DMS153 treated with DMSO at 0.1 percent for 48 hours (cell line): ENCODE measurements at regions not wholly inside any gene's neighbourhood (a gene's known extent, or its start where the extent isn't known, plus 50 kb on each side); places are given as distances from the start of the nearest gene placed in this dataset.

Source experiments
- DNase-seq: peaks from one replicate; lab custom pipeline; 2025; ENCODE audit not compliant: unreplicated experiment; lab: John Stamatoyannopoulos, UW

DNA sequence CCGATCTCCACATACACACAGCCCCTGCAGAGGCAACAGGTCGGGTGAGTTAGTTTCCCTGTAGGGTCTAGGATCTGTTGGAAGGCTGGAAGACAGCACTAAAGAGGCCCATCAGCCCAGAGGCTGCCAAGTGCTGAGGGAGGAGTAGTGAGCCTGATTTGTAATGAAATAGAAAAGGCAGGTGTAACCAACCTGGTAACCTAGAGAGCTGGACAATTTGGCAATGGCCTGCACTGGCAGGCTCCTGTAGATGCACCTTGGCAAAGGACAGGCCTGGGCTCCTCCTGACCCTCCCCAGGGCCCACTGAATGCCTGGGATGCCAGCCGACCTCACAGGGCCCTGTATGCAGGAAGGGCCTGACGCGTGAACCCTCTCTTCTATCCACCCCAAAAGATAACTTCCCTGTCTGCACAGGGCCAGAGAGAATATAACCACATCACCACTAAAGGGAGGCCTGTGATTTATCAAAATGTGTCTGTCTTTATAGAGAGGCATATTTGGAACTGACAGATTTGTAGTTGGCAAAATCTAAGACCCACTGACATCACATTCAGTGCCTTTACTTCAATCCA lies 225.1 kb upstream of the CHRNA7 start:
- DNase-seq = no peak

DNA sequence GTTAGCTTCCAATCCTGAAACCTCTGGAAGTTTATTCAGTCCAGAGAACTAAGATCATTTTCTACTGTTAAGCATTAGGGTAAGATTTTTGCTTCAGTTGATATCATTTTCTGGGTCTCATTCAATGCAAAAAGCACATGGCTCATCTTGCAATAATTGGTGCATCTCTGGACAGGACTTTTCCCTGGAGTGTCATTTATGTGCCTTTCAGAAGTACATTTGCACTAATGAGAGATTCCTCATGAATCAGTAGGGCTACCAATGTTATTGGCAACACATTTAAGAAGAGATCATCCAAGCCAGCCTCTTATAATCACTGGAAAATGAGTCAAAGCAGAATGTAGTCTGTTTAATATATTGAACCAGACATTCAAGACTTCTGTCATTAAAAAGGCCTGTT lies 224.2 kb upstream of the CHRNA7 start:
- DNase-seq = no peak

DNA sequence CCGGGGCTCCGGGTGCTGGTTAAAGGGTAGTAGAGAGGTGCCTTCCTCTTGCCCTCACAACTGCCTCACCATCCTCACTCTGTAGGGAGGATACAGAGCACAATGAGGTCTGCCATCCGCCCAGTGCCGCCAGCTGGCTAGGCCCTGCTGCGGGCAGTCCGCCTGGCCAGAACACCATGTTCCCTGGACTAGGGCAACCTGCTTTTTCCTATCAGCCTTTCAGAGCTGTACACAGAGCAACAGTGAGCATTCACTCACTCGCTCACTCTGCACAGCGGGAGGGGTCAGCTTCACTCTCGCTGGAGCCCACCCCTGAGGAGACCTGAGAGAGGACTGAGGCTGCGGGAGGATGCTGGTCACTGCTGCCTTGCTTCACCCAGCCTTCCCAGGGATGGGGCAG lies 218.7 kb upstream of the CHRNA7 start:
- DNase-seq = no peak

DNA sequence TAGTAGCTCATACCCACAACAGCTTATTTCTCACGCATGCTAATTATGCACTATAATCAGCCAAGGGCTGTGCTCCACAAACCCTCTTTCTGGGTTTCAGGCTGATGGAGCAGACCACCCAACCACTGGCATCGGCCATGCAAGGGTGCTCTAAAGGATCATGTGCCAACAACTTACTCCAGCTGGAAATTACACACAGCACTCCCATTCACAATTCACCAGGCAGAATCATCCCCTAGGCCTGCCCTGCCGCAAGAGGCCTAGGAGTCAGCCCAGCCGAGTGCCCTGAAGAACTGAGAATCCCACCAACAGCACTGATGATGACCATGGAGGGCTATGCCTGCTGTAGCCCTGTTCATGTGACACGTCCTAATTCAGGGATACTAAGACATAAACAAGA lies 216.2 kb upstream of the CHRNA7 start:
- no peak for DNase-seq

DNA sequence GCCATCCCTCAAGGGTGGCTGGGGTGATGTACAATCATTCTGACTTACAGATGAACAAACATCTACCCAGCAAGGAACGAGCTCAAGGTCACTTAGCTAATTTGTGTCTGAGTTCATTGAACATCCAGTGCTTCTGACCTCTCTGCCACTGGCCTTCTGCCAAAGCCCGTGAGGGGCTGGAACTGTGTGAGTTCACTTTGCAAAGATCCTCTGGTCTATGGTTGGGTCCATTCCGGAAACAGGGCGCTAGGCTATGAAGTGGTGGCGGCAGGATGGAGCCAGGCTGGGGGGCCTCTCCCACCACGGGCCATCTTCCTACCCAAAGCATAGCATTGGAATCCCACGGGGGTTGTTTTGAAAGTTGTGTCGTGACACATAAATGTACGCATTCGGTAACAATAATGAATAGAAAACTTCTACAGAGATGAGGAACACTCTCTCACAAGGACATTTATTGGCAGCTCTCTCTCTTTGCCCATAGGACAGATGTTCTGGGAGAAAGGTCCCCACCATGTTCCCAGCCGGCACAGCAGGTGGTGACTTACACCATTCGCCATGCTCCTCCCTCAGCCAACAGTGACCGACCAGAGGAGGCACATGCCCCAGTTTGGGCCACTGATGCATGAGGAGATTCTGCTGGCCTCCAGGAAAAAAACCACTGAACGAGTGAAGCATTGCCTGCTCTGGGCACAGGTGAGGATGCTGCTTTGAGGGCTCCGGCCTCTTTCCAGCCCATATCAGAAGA lies 214.7 kb upstream of the CHRNA7 start:
- DNase-seq = no peak

DNA sequence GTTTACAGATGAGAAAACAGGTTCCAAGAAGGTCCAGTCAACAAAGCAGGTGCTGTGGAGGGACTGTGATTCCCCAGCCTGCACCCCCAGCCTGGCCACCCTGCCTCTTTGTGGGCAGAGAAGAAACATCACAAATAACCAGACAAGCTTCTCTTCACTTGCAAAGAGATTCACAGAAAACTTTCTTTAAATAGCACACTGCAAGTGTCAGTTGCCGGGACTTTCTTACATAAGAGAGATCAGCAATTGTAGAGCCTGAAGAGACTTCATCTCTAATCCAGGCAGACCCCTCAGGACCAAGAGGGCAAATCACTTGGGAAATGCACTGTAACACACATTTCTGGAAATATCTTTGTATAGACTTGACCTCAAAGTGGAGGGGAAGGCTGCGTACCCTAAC lies 207.9 kb upstream of the CHRNA7 start:
- DNase-seq = no peak

DNA sequence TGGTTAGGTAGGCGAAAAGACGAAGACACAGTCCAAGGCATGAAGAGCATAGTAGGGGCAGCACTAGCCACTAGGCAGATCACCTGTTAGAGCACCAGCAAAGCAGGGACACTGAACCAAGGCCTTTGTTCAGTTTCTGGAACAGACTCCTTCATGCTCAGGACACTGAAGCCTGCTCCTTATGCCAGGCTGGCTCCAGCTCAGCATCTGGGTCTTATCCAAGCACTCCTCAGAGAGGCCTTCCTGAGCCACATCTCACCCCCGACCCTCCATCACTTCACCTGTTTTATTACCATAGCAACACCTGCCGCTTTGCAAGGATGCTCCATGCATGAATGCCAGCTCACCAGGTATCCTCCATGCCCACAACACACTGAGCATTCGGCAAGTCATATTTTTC lies 206.3 kb upstream of the CHRNA7 start:
- no peak for DNase-seq

DNA sequence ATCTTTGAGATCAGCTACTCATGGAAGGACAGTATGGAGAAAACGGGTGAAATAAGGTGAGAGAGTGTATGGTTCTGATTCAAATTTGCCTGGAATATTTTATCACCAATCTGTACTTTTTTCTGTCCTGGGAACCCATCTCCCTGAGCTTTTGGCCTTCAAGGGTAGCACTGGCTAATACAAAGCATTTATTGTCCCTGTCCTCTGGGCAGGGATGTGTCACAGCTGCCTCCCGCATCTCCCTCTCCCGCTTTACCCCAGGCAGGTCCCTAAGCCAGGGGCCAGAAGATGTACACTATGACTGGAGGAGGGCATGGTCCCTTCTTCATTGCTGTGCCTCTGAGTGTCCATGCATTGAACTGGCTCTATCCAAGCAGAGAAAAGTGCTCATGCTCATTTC lies 201.7 kb upstream of the CHRNA7 start:
- DNase-seq = no peak

DNA sequence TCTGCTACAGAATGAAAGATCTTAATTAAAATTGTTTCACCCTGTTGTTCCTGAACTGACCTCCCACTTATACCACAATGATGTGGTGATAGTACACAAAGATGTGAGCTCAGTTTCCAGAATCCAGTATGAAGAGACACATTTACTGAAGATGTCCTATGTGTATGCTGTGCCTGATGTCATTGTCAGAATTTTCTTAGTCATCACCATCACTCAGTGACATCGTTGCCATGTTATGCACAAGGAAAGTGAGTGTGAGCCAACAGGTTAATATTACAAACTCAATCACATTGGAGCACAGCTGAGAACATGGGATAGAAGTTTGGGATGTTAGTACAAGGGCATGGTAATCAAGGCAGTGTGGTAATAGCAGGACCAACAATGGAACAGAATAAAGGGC lies 199.7 kb upstream of the CHRNA7 start:
- no peak for DNase-seq

DNA sequence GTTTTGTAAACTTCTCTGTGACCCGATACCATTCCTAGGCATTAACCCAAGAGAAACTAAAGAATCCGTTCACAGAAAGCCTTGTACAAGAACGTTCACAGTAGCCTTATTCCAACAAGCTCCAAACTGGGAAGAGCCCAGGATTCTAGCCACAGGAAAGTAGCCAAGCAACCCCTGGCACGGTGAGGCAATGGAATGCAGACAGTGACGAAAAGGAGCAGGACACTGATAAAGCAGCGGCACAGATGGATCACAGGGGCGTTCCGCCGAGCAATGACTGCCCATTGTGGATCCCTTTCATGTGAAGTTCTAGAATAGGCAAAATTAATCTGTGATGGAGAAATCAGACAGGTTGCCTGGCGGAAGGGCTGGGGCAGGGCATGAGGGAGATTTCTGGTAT lies 198.7 kb upstream of the CHRNA7 start:
- no peak for DNase-seq

DNA sequence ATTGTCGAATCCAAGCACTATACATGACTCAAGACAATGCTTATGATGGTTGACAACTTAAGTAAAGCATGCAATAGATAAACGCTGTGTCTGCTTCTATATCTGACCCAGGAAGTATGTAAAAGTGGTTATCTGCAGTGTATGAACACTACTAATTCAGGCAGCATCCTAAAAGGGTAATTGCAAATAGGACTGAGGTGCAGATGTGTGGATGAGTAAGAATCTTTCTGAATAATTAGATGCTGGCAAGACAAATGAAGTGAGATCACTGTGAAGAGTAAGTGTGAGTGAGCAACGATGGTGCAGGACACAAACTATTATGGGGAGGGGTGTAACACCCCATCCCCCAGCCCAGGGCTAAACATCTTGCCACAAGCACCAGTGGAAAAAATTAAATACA lies 195.7 kb upstream of the CHRNA7 start:
- no peak for DNase-seq

DNA sequence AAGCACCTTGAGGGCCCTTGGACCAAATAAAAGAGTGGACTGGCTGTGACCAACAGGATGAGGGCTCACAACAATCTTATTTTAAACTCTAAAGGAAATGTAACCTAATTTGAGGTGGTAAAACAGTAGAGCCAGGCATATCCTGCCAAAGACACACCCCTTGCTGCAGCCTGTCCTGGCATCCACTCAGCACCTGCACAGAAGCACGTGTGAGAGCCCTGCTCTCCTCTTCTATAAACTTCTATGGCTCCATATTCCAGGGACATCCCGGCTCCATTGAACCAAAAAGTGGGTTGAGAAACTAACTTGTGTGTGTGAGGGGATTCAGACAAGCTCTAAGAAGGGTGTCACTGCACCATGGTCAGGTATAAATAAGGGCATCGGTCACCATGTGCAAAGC lies 190.9 kb upstream of the CHRNA7 start:
- DNase-seq = no peak

DNA sequence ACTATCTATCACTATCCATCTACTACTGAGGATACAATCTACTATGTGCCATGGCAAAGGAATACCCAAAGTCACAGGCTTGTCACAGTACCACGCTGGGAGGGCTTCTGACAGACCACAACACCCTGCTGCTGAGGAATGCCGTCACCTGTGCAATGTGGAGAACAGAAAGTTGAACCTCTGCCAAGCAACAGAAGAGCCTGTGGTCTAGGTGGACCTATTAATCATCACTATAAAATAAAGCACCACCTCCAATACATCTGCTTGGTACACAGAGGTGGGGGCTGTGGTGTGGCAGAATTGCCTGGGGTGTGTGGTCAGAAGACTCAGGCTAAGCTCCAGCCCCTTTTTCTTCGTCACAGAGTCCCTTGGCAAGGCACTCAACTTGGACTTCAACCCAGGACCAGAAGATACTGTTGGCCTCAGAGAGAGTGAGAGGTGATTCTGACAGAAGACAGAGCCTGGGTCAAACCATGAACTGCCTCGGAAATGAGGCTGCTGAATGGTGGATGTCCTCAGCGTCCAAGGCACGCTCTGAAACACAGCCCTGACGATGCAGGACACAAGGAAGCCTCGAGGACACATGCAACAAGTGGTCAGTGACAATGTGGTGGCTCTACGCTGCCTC lies 189.4 kb upstream of the CHRNA7 start:
- no peak for DNase-seq

DNA sequence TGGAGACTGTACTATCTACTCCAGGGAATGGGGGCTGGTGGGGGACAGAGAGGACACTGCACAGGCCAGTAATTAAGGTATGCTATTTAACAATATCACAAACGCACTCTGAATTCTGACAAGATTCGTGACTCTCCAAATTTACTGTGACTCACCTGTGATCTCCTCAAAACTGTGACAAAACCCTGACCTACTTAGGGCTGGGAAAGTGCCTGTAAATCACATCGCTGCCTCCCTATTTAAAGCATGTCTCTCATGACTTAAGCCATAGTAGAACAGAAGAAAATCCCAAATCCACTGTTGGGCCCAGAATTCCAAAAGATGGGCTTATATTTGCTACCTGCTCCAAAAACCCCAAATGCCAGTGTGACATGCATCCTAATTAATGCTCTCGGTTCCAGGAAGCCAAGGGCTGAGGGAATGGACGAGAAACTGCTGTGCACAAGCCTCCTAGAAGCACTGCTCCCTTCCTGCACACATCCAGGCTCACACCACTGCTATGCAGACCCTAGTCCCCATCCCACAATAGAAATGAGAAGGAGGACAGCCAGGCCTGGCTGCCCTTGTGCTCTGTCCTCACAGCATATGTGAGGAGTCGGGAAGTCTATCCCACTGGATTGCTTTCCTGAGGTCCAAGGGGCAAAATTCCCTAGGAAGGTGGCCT lies 187.7 kb upstream of the CHRNA7 start:
- no peak for DNase-seq

DNA sequence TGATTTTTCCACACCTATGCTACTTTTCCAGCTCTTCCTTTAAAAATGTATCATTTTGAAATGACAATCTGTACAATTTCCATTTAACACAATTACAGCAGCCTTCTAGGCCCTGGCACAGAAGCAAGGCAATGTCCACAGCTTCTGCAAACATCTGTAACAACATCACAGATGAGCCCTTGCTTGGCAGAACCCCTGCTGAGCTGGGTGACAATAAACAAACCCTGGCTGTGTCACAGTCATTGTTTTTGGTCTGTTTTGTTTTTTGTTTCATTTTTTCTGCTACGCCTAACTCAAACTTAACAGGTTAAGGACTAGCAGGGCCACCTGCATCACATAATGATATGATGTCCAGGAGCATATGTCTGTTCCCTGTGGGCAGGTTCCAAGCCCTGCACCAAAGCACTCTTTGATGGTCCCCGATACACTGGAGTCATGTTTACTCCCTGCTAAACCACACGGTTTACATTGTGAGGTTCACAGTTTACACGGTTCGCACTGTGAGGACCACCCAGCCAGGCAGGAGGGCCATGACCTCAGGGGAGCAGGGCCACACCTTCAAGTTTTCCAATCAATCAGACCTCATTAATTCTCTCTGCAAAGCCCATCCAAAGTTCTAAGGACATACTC lies 186.8 kb upstream of the CHRNA7 start:
- no peak for DNase-seq

DNA sequence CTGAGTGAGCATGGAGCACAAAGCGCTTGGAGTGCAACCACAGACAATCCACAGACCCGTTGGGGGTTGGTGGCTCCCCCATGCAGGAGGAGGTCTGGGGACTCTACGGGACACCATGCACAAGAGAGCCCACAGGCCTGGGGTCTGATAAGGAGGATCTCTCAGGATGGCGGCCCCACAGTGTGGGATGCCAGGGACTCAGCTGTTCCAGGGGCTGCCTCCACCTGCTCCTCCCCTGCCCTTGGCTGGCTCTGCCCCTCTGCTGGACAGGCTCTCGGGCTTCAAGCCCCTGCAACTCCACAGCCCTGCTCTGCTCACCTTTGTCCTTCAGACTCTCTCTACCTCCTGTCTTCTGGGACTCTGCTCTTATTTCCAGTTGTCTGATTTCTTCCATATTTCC lies 184.5 kb upstream of the CHRNA7 start:
- no peak for DNase-seq

DNA sequence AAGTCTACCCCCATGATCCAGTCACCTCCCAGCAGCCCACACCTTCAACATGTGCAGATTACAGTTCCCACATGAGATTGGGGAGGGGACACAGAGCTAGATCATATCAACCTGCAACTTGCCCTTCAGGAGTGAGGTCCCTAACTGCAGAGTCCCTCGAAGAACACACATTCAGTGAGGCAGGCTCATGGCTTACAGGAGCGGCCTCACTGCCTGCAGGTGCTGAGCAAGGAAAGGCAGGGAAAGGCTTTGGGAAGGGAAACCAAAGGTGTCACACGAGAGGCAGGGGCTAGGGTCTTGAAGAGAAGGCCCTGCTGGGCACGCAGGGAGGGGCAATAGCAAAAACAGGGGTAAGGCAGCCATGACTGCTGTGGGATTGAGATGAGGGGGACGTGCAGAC lies 182.4 kb upstream of the CHRNA7 start:
- DNase-seq = no peak

DNA sequence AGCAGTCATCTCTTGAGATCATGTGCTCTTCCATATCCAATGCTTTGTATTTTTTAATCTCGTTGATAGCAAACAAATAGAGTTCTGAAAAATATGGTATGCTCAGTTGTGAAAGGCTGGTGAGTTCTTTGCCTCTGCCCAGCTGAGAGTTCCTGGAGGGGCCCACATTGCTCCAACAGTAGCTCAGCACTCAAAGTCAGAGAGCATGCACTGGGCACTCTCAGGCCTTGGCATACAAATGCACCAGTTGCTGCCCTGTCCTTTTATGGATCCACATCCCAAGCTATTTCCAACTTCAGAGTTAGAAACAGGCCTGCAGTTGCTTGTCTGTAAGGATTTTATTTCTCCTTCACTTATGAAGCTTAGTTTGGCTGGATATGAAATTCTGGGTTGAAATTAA lies 181.7 kb upstream of the CHRNA7 start:
- DNase-seq = no peak

DNA sequence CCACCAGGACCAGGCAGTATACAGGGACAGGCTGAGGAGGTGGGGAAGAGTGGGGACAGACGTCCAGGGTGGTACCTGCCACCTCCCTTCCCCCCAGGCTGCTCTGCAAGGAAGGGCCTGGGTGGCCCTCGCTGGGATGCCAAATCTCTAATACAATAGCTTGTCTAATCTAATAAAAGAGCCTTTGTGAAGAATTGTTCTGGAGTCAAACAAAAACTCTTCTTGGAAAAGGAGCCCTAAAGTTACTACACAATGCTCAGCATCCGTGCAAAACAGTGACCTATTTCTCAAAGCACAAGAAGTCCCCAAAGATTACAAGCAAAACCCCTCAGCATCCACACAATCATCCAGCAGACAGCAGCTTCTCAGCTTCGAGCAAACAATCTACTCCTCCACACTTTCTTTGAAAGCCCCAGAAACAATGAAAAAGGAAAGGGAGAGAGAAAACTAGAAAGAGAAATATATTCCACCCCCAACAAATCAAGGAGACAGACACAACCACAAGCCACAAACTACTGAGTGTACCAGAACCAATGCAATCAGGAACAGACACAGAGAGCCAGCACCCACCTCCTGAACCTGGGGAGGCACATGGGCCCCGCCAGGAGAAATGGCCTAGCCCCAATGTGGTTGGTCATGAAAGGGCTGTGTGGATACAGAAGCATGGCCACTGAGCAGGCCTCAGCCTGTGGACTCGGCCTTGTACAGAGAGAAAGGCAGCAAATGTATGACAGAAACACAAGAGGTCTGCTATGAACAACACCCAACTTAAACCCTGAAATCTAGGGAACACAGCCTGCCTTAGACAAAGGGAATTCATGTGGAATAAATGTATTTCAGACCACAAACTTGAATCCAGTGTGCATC lies 177.1 kb upstream of the CHRNA7 start:
- no peak for DNase-seq

DNA sequence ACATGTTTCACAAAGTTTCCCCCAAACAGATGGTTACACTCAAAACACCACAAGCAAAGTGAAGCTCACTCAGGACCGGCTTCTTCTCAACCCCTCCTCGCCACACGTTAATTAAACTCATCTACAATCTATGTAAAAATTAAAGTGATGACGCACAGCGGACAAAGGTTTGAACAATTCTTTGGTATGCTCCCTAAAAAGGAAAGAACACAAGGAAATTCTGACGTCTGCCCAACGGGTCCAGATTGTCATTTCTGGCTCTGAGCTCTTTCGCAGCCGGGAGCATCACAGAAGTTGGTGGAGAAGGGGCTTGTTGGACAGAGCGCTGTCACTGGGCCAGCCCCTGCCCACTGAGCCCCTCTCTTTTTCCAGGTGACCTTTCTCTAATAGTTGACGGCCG lies 173.7 kb upstream of the CHRNA7 start:
- no peak for DNase-seq

DNA sequence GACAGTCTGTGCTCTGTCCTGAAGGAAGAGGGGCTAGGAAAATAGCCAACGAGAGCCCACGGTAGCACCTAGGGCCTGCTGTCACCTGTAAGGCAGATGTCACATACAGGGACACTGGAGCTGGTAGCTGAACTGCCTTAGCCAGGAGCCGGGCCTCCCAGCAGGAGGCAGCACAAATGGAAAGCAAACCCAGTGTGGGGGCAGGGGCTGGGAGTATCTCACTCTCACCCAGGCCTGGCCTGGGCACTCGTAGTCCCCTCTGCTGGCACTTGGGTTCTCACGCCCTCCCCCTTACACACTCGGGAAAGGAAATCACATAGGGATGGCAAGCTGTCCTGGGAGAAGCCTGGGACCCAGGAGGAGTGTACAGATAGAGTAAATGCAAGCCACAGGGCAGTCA lies 173.1 kb upstream of the CHRNA7 start:
- DNase-seq = no peak
